ENCODE measurements at regions not wholly inside any gene's neighbourhood (a gene's known extent, or its start where the extent isn't known, plus 50 kb on each side); places are given as distances from the start of the nearest gene placed in this dataset.

DNA sequence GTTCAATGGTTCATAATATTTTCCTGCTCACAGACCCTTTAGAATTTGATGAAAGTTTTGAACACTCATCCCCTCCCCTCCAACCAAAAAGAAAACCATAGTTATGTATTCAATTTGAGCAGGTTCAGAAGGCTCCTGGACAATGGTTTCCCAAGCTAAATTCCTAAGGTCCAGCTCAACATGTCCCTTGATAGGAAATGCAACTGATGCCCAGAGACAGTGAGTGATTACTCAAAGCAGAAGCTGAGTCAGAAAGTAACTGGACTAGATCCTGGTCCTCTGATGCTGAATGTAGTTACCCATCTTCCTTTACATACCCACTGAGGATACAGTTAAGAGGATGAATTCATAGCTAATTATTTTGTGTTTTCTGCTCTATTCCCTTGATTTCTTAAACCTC is 218.9 kb upstream of the NCKAP5 start:
- TF ChIP-seq, protein P1, sequence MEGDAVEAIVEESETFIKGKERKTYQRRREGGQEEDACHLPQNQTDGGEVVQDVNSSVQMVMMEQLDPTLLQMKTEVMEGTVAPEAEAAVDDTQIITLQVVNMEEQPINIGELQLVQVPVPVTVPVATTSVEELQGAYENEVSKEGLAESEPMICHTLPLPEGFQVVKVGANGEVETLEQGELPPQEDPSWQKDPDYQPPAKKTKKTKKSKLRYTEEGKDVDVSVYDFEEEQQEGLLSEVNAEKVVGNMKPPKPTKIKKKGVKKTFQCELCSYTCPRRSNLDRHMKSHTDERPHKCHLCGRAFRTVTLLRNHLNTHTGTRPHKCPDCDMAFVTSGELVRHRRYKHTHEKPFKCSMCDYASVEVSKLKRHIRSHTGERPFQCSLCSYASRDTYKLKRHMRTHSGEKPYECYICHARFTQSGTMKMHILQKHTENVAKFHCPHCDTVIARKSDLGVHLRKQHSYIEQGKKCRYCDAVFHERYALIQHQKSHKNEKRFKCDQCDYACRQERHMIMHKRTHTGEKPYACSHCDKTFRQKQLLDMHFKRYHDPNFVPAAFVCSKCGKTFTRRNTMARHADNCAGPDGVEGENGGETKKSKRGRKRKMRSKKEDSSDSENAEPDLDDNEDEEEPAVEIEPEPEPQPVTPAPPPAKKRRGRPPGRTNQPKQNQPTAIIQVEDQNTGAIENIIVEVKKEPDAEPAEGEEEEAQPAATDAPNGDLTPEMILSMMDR (IDR thresholded peaks at IDR 0.05), result no peak
- no peak for TF ChIP-seq POLR2A (IDR thresholded peaks at IDR 0.05)

All from right lobe of liver (tissue), 4 donors.